ENCODE measurements at regions not wholly inside any gene's neighbourhood (a gene's known extent, or its start where the extent isn't known, plus 50 kb on each side); places are given as distances from the start of the nearest gene placed in this dataset.

DNA sequence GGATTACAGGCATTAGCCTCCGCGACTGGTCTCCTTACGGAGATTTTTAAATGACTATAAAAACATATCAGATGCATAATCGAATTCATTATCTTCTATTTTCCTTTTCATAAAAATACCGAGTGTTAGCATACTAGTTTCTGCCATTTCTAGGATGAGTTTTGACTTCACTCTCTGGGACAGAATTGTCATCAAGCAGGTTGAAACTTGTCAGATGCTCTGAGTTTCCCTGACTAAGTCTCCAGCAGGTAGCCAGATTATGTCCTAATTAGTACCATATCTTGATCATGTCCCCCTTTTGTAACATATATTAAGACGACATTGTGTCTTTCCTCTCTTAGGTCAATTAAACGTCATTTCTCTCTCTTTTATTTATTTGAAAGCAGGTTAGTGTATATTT, 103.5 kb upstream of the RASSF8 start:
- Histone ChIP-seq H3K4me1 (ENCODE audit: insufficient read depth, low read length) (no peaks in the 10 kb centered on the region), H4K20me1 (ENCODE audit: insufficient read depth, low read length) (no peaks in the 10 kb centered on the region), H3K4me2 (ENCODE audit: insufficient read depth, low read length) (no peak overlapping the region), H3K9me3 (ENCODE audit: insufficient read depth, low read length, severe bottlenecking) (no peaks in the 10 kb centered on the region), H3K27ac (ENCODE audit: low read length) (no peak overlapping the region), H3K79me2 (ENCODE audit: insufficient read depth, low read length) (no peaks in the 10 kb centered on the region), H3K27me3 (ENCODE audit: insufficient read depth, low read length, poor library complexity) (no peaks in the 10 kb centered on the region), H3K4me3 (ENCODE audit: low read depth in 1 of 2, low read length in 2 of 2) (no peak overlapping the region), H3K36me3 (ENCODE audit: insufficient read depth, low read length) (no peaks in the 10 kb centered on the region), H2AFZ (ENCODE audit: low read depth, low read length) (no peak overlapping the region), H3K9ac (ENCODE audit: low read depth, low read length) (no peak overlapping the region)
- DNase-seq, result no peak
- TF ChIP-seq CTCF (IDR thresholded peaks at IDR 0.05; ENCODE audit: borderline replicate concordance, extremely low read depth, low read length, poor library complexity, severe bottlenecking), result no peak
- no peak for TF ChIP-seq EZH2 (IDR thresholded peaks at IDR 0.05; ENCODE audit: borderline replicate concordance, low read depth, low read length, severe bottlenecking)
- ATAC-seq (ENCODE audit: insufficient read depth, low read depth), result no peak

DNA sequence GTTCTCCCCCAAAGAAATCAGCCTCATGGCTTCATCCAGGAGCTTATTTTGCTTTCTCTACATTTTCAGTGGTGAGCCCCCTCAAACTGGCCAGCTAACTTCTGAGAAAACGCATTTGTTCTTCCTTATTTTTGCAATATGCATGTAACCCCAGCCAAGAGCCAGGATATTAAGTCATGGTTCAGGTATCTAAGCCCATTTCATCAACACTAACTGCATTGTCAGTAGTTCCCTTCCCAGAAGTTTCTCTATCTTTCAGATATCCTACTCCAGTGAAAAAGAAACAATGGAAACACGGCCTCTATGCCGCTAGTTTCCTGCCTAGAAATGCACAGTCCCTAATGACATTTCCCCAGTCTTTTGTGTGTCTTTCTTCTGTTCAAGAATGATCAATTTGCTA, 102.8 kb upstream of the RASSF8 start:
- H4K20me1 ChIP-seq (ENCODE audit: insufficient read depth, low read length), result no peaks in the 10 kb centered on the region
- H3K79me2 ChIP-seq (ENCODE audit: insufficient read depth, low read length), result no peaks in the 10 kb centered on the region
- no peak for DNase-seq
- no peak overlapping the region for H3K9ac ChIP-seq (ENCODE audit: low read depth, low read length)
- H3K4me1 ChIP-seq (ENCODE audit: insufficient read depth, low read length), result no peaks in the 10 kb centered on the region
- no peak overlapping the region for H3K4me2 ChIP-seq (ENCODE audit: insufficient read depth, low read length)
- H3K9me3 ChIP-seq (ENCODE audit: insufficient read depth, low read length, severe bottlenecking), result no peaks in the 10 kb centered on the region
- no peak overlapping the region for H3K27ac ChIP-seq (ENCODE audit: low read length)
- no peaks in the 10 kb centered on the region for H3K27me3 ChIP-seq (ENCODE audit: insufficient read depth, low read length, poor library complexity)
- H3K36me3 ChIP-seq (ENCODE audit: insufficient read depth, low read length), result no peaks in the 10 kb centered on the region
- H3K4me3 ChIP-seq (ENCODE audit: low read depth in 1 of 2, low read length in 2 of 2), result no peak overlapping the region
- ATAC-seq (ENCODE audit: insufficient read depth, low read depth), result no peak
- TF ChIP-seq EZH2 (IDR thresholded peaks at IDR 0.05; ENCODE audit: borderline replicate concordance, low read depth, low read length, severe bottlenecking) (no peak), CTCF (IDR thresholded peaks at IDR 0.05; ENCODE audit: borderline replicate concordance, extremely low read depth, low read length, poor library complexity, severe bottlenecking) (no peak)
- H2AFZ ChIP-seq (ENCODE audit: low read depth, low read length), result no peak overlapping the region

- H3K27ac ChIP-seq (ENCODE audit: low read length), result no peak overlapping the region
- TF ChIP-seq CTCF (IDR thresholded peaks at IDR 0.05; ENCODE audit: borderline replicate concordance, extremely low read depth, low read length, poor library complexity, severe bottlenecking) (no peak), EZH2 (IDR thresholded peaks at IDR 0.05; ENCODE audit: borderline replicate concordance, low read depth, low read length, severe bottlenecking) (no peak)
- H2AFZ ChIP-seq (ENCODE audit: low read depth, low read length), result no peak overlapping the region
These were observed 98.5 kb upstream of the RASSF8 start for GRCh38 chr12:25859976-25860375.

GRCh38 chr12:25861226-25861625, 97.3 kb upstream of the RASSF8 start:
- Histone ChIP-seq H3K27me3 (ENCODE audit: insufficient read depth, low read length, poor library complexity) (no peaks in the 10 kb centered on the region), H3K4me1 (ENCODE audit: insufficient read depth, low read length) (no peaks in the 10 kb centered on the region), H3K27ac (ENCODE audit: low read length) (no peak overlapping the region), H3K9ac (ENCODE audit: low read depth, low read length) (no peak overlapping the region), H3K9me3 (ENCODE audit: insufficient read depth, low read length, severe bottlenecking) (no peaks in the 10 kb centered on the region), H3K4me3 (ENCODE audit: low read depth in 1 of 2, low read length in 2 of 2) (no peak overlapping the region), H3K4me2 (ENCODE audit: insufficient read depth, low read length) (no peak overlapping the region), H3K79me2 (ENCODE audit: insufficient read depth, low read length) (no peaks in the 10 kb centered on the region), H4K20me1 (ENCODE audit: insufficient read depth, low read length) (no peaks in the 10 kb centered on the region), H3K36me3 (ENCODE audit: insufficient read depth, low read length) (no peaks in the 10 kb centered on the region), H2AFZ (ENCODE audit: low read depth, low read length) (no peak overlapping the region)
- TF ChIP-seq EZH2 (IDR thresholded peaks at IDR 0.05; ENCODE audit: borderline replicate concordance, low read depth, low read length, severe bottlenecking) (no peak), CTCF (IDR thresholded peaks at IDR 0.05; ENCODE audit: borderline replicate concordance, extremely low read depth, low read length, poor library complexity, severe bottlenecking) (no peak)
- DNase-seq, result no peak
- ATAC-seq (ENCODE audit: insufficient read depth, low read depth), result no peak

More at GRCh38 chr12:25859976-25860375, 98.5 kb upstream of the RASSF8 start:
- H3K4me1 ChIP-seq (ENCODE audit: insufficient read depth, low read length), result no peaks in the 10 kb centered on the region
- no peaks in the 10 kb centered on the region for H3K27me3 ChIP-seq (ENCODE audit: insufficient read depth, low read length, poor library complexity)
- no peaks in the 10 kb centered on the region for H4K20me1 ChIP-seq (ENCODE audit: insufficient read depth, low read length)
- H3K4me3 ChIP-seq (ENCODE audit: low read depth in 1 of 2, low read length in 2 of 2), result no peak overlapping the region
- DNase-seq (no peak), ATAC-seq (ENCODE audit: insufficient read depth, low read depth) (no peak)
- H3K4me2 ChIP-seq (ENCODE audit: insufficient read depth, low read length), result no peak overlapping the region
- no peaks in the 10 kb centered on the region for H3K36me3 ChIP-seq (ENCODE audit: insufficient read depth, low read length)
- H3K9me3 ChIP-seq (ENCODE audit: insufficient read depth, low read length, severe bottlenecking), result no peaks in the 10 kb centered on the region
- H3K79me2 ChIP-seq (ENCODE audit: insufficient read depth, low read length), result no peaks in the 10 kb centered on the region
- no peak overlapping the region for H3K9ac ChIP-seq (ENCODE audit: low read depth, low read length)

Data from DND-41 (cell line).